ENCODE measurements at regions not wholly inside any gene's neighbourhood (a gene's known extent, or its start where the extent isn't known, plus 50 kb on each side); places are given as distances from the start of the nearest gene placed in this dataset.

GRCh38 chr7:16266877-16267276 is 154.5 kb downstream of the CRPPA start:
- H3K4ac ChIP-seq (ENCODE audit: low read depth, low read length) = no peak overlapping the region
- no peak overlapping the region for H2AK9ac ChIP-seq (replicated peaks; ENCODE audit: low read depth, low read length, poor library complexity)
- H2BK20ac ChIP-seq (ENCODE audit: low read depth, low read length) = no peak overlapping the region
- H3K9me3 ChIP-seq (ENCODE audit: control insufficient read depth, insufficient read depth, low read length) = no peaks in the 10 kb centered on the region
- POLR2A ChIA-PET (ENCODE audit: unreplicated experiment) = interaction anchor here (0.5 kb wide), 1 partner anchor 71 kb away, joined by 5 read pairs; no protein-coding TSS in a partner anchor
- DNase-seq (no peak), ATAC-seq (ENCODE audit: low read depth) (no peak)
- no peak overlapping the region for H3K18ac ChIP-seq (ENCODE audit: low read depth, low read length)
- no peaks in the 10 kb centered on the region for H3K79me1 ChIP-seq (ENCODE audit: low read depth in 1 of 2, low read length in 2 of 2)
- no peaks in the 10 kb centered on the region for H4K20me1 ChIP-seq (ENCODE audit: insufficient read depth, low read length)
- H2AK5ac ChIP-seq (ENCODE audit: low read depth, low read length) = no peak overlapping the region
- H3K4me3 ChIP-seq (ENCODE audit: insufficient read depth, low read depth, low read length) = no peak overlapping the region
- no peak overlapping the region for H4K91ac ChIP-seq (ENCODE audit: insufficient read depth, low read depth, low read length)
- no peaks in the 10 kb centered on the region for H3K27me3 ChIP-seq (ENCODE audit: control insufficient read depth, insufficient read depth, low read length)
- no peak overlapping the region for H2BK5ac ChIP-seq (ENCODE audit: low read depth, low read length, poor library complexity, severe bottlenecking)
- H3K9me1 ChIP-seq (ENCODE audit: insufficient read depth, low read length) = no peaks in the 10 kb centered on the region
- no peak overlapping the region for H3K4me2 ChIP-seq (ENCODE audit: low read depth, low read length)
- no peak overlapping the region for H3K9ac ChIP-seq (ENCODE audit: low read depth, low read length)
- H3K56ac ChIP-seq (ENCODE audit: extremely low read depth, insufficient read depth, low read length) = no peak overlapping the region
- no peak for TF ChIP-seq FOS (IDR thresholded peaks at IDR 0.05; ENCODE audit: low read depth, low read length)
- no peak for TF ChIP-seq NFE2L2 (IDR thresholded peaks at IDR 0.05; ENCODE audit: low read depth, low read length)
- TF ChIP-seq BHLHE40 (IDR thresholded peaks at IDR 0.05; ENCODE audit: low read depth, low read length) = no peak
- no peak for TF ChIP-seq MAZ (IDR thresholded peaks at IDR 0.05; ENCODE audit: borderline replicate concordance, low read depth, low read length)
- TF ChIP-seq CEBPB (IDR thresholded peaks at IDR 0.05; ENCODE audit: low read depth, low read length) = no peak
- TF ChIP-seq MAFK (IDR thresholded peaks at IDR 0.05; ENCODE audit: low read depth, low read length) = no peak
- no peak for TF ChIP-seq POLR2A (IDR thresholded peaks at IDR 0.05; ENCODE audit: low read depth, low read length)
- TF ChIP-seq USF2 (IDR thresholded peaks at IDR 0.05; ENCODE audit: low read depth, low read length) = no peak
- no peak for TF ChIP-seq ELK1 (IDR thresholded peaks at IDR 0.05; ENCODE audit: borderline replicate concordance, low read depth, low read length)
- TF ChIP-seq MXI1 (IDR thresholded peaks at IDR 0.05; ENCODE audit: borderline replicate concordance, low read depth, low read length) = no peak
- TF ChIP-seq RFX5 (IDR thresholded peaks at IDR 0.05; ENCODE audit: low read depth, low read length) = no peak
- TF ChIP-seq RAD21 (IDR thresholded peaks at IDR 0.05; ENCODE audit: low read length) = no peak
- TF ChIP-seq CHD1 (IDR thresholded peaks at IDR 0.05; ENCODE audit: low read depth, low read length) = no peak
- no peak overlapping the region for H3K14ac ChIP-seq (replicated peaks; ENCODE audit: low read depth, low read length)
- in situ Hi-C loops (cut with MboI; ENCODE audit: low sequenced_read_pairs) (no loop called here), dilution Hi-C loops (cut with HindIII; ENCODE audit: low sequenced_read_pairs, unreplicated experiment) (no loop called here), intact Hi-C loops (cut with micrococcal nuclease) (no loop called here)
- H3K4me1 ChIP-seq (ENCODE audit: control insufficient read depth, insufficient read depth, low read length) = no peaks in the 10 kb centered on the region
- H2BK120ac ChIP-seq (ENCODE audit: low read depth, low read length) = no peak overlapping the region
- no peak overlapping the region for H4K8ac ChIP-seq (ENCODE audit: low read depth in 2 of 2, low read length in 2 of 2)
- H3K27ac ChIP-seq (ENCODE audit: insufficient read depth, low read length) = no peak overlapping the region
- no peak overlapping the region for H4K5ac ChIP-seq (ENCODE audit: low read depth, low read length)
- no TSS peak for BruUV-seq (replicated peaks)
- no CpG with 5 or more reads among the region's 1 CpG for WGBS, 2 experiments (ENCODE audit: extremely low coverage in 2 of 2, insufficient read length in 1 of 2)
- H2AFZ ChIP-seq (replicated peaks; ENCODE audit: low read length, poor library complexity) = no peak overlapping the region
- no peak overlapping the region for H3K23ac ChIP-seq (ENCODE audit: low read depth, low read length)
- CTCF ChIA-PET = no interaction called here
- no peaks in the 10 kb centered on the region for H3K36me3 ChIP-seq (ENCODE audit: control insufficient read depth, insufficient read depth, low read length)
- H2BK15ac ChIP-seq (ENCODE audit: low read depth, low read length) = no peak overlapping the region
